Neuronal stem cell (in vitro differentiated cells): ENCODE measurements at regions not wholly inside any gene's neighbourhood (a gene's known extent, or its start where the extent isn't known, plus 50 kb on each side); places are given as distances from the start of the nearest gene placed in this dataset.

Source experiments
- DNase-seq: peaks from one replicate; pipeline ENCODE4 v3.0.0-alpha.2; 2013; ENCODE audit warnings: low spot score
- H2AFZ ChIP-seq: one replicate; pipeline ENCODE4 v1.6.1; 2013; ENCODE audit warnings: mild to moderate bottlenecking, low read length, inconsistent platforms
- H2AK5ac ChIP-seq: 2 replicates; pipeline ENCODE4 v1.6.1; 2013; ENCODE audit warnings: low read depth, mild to moderate bottlenecking, inconsistent platforms, low read length, moderate library complexity, mixed read lengths
- H2BK120ac ChIP-seq: 2 replicates; pipeline ENCODE4 v1.6.1; 2013; ENCODE audit warnings: low read depth, mild to moderate bottlenecking, inconsistent platforms, low read length, moderate library complexity, mixed read lengths
- H2BK12ac ChIP-seq: one replicate; pipeline ENCODE4 v1.6.1; 2013; ENCODE audit warnings: low read length, inconsistent platforms
- H2BK15ac ChIP-seq: 2 replicates; pipeline ENCODE4 v1.6.1; 2013; ENCODE audit warnings: mild to moderate bottlenecking, low read length, inconsistent platforms, mixed read lengths
- H2BK5ac ChIP-seq: one replicate; pipeline ENCODE4 v1.6.1; 2013; ENCODE audit warnings: inconsistent platforms, mild to moderate bottlenecking, low read length, moderate library complexity
- H3K14ac ChIP-seq: one replicate; pipeline ENCODE4 v1.6.1; 2013; ENCODE audit warnings: low read length, inconsistent platforms
- H3K18ac ChIP-seq: 2 replicates; pipeline ENCODE4 v1.6.1; 2013; ENCODE audit warnings: low read length, inconsistent platforms
- H3K23ac ChIP-seq: 2 replicates; pipeline ENCODE4 v1.6.1; 2013; ENCODE audit warnings: low read depth, mild to moderate bottlenecking, mixed read lengths, low read length, inconsistent platforms; ENCODE audit not compliant: poor library complexity
- H3K27ac ChIP-seq: replicated peaks from 3 replicates; pipeline ENCODE4 v1.5.1; 2013; ENCODE audit warnings: low read length, inconsistent platforms
- H3K27me3 ChIP-seq, 3 experiments: 2 replicates each; pipeline ENCODE4 v1.6.1; 2013; ENCODE audit warnings: low read length in 3 of 3, mild to moderate bottlenecking in 2 of 3, inconsistent platforms in 1 of 3, low read depth in 1 of 3, mixed read lengths in 1 of 3, moderate library complexity in 1 of 3; ENCODE audit not compliant: control insufficient read depth in 3 of 3, insufficient read depth in 3 of 3
- H3K36me3 ChIP-seq, 2 donors: replicated peaks in 1 of 2; 2 replicates each; pipeline ENCODE4 v1.6.1; 2013; ENCODE audit warnings: low read length in 2 of 2; ENCODE audit not compliant: control insufficient read depth in 2 of 2, insufficient read depth in 2 of 2
- H3K4ac ChIP-seq: 2 replicates; pipeline ENCODE4 v1.6.1; 2013; ENCODE audit warnings: inconsistent platforms, mild to moderate bottlenecking, low read length, moderate library complexity
- H3K4me1 ChIP-seq, 2 donors: 1 replicate in 1 of 2; 2 replicates in 1 of 2; pipeline ENCODE4 v1.6.1; 2013; ENCODE audit warnings: low read length in 2 of 2, low read depth in 1 of 2; ENCODE audit not compliant: control insufficient read depth in 2 of 2, insufficient read depth in 1 of 2
- H3K4me2 ChIP-seq: one replicate; pipeline ENCODE4 v1.6.1; 2013; ENCODE audit warnings: mild to moderate bottlenecking, low read length, inconsistent platforms; ENCODE audit not compliant: insufficient read depth, poor library complexity, severe bottlenecking
- H3K4me3 ChIP-seq, 2 donors: 2 replicates each; pipeline ENCODE4 v1.5.1; 2013; ENCODE audit warnings: low read length in 2 of 2, mild to moderate bottlenecking in 2 of 2, inconsistent platforms in 1 of 2, moderate library complexity in 1 of 2
- H3K79me1 ChIP-seq: one replicate; pipeline ENCODE4 v1.6.1; 2013; ENCODE audit warnings: low read depth, mild to moderate bottlenecking, inconsistent platforms, low read length, moderate library complexity
- H3K9ac ChIP-seq: one replicate; pipeline ENCODE4 v1.6.1; 2013; ENCODE audit warnings: mild to moderate bottlenecking, low read depth, low read length, inconsistent platforms; ENCODE audit not compliant: poor library complexity
- H3K9me3 ChIP-seq, 2 donors: replicated peaks in 1 of 2; 2 replicates each; pipeline versions ENCODE3 to v1.6.1; 2013; ENCODE audit warnings: low read length in 2 of 2, mild to moderate bottlenecking in 2 of 2, inconsistent platforms in 1 of 2, low read depth in 1 of 2, mixed read lengths in 1 of 2, moderate library complexity in 1 of 2; ENCODE audit not compliant: control insufficient read depth in 2 of 2, insufficient read depth in 1 of 2
- H4K8ac ChIP-seq: one replicate; pipeline ENCODE4 v1.6.1; 2013; ENCODE audit warnings: low read depth, mild to moderate bottlenecking, inconsistent platforms, low read length, moderate library complexity
- H4K91ac ChIP-seq: one replicate; pipeline ENCODE4 v1.6.1; 2013; ENCODE audit warnings: low read length, low read depth, mild to moderate bottlenecking, inconsistent platforms; ENCODE audit not compliant: poor library complexity
- WGBS, 2 donors: extraction: QIAGEN DNeasy Blood & Tissue Kit; methylation state at CpG; one replicate each; pipeline ENCODE4 v1.1.7; 2013; ENCODE audit warnings: missing lambda C conversion rate in 2 of 2, mixed read lengths in 1 of 2; ENCODE audit not compliant: insufficient read length in 2 of 2, insufficient replicate concordance in 1 of 2; ENCODE audit errors: extremely low coverage in 2 of 2; 5-methylcytosine and 5-hydroxymethylcytosine counted together

GRCh38 chr14:44300916-44301315, 206.2 kb downstream of the FSCB start:
- Histone ChIP-seq H3K9ac (no peak overlapping the region), H2BK120ac (no peak overlapping the region), H3K4me2 (no peak overlapping the region), H4K91ac (no peak overlapping the region), H3K4me3 (no peak overlapping the region), H3K27me3 (no peaks in the 10 kb centered on the region), H2AFZ (no peak overlapping the region), H3K4me1 (no peaks in the 10 kb centered on the region), H3K18ac (no peak overlapping the region), H2BK5ac (no peak overlapping the region), H3K27ac (no peak overlapping the region), H3K9me3 (no peaks in the 10 kb centered on the region), H3K79me1 (no peaks in the 10 kb centered on the region), H3K23ac (no peak overlapping the region), H3K4ac (no peak overlapping the region), H3K36me3 (no peaks in the 10 kb centered on the region), H2BK15ac (no peak overlapping the region), H2BK12ac (no peak overlapping the region), H3K14ac (no peak overlapping the region), H4K8ac (no peak overlapping the region), H2AK5ac (no peak overlapping the region)
- no peak for DNase-seq

GRCh38 chr14:44297437-44297836, 209.6 kb downstream of the FSCB start:
- H3K4me1 ChIP-seq, result no peaks in the 10 kb centered on the region
- no peak overlapping the region for H3K4me2 ChIP-seq
- H2BK15ac ChIP-seq, result no peak overlapping the region
- H3K79me1 ChIP-seq, result no peaks in the 10 kb centered on the region
- H3K9ac ChIP-seq, result no peak overlapping the region
- H3K27ac ChIP-seq, result no peak overlapping the region
- DNase-seq, result no peak
- H3K14ac ChIP-seq, result no peak overlapping the region
- H3K9me3 ChIP-seq, result no peaks in the 10 kb centered on the region
- no peak overlapping the region for H2BK12ac ChIP-seq
- no peak overlapping the region for H2BK5ac ChIP-seq
- H3K27me3 ChIP-seq, result no peaks in the 10 kb centered on the region
- no peak overlapping the region for H3K18ac ChIP-seq
- no peak overlapping the region for H2AFZ ChIP-seq
- no peak overlapping the region for H3K4ac ChIP-seq
- H4K8ac ChIP-seq, result no peak overlapping the region
- H3K4me3 ChIP-seq, result no peak overlapping the region
- no peak overlapping the region for H2BK120ac ChIP-seq
- H3K36me3 ChIP-seq, result no peaks in the 10 kb centered on the region
- H3K23ac ChIP-seq, result no peak overlapping the region
- no peak overlapping the region for H2AK5ac ChIP-seq
- H4K91ac ChIP-seq, result no peak overlapping the region

- DNase-seq, result no peak
- no peak overlapping the region for H3K23ac ChIP-seq
- no peaks in the 10 kb centered on the region for H3K36me3 ChIP-seq
- H2AFZ ChIP-seq, result no peak overlapping the region
- no peaks in the 10 kb centered on the region for H3K79me1 ChIP-seq
- H3K27ac ChIP-seq, result no peak overlapping the region
- H4K8ac ChIP-seq, result no peak overlapping the region
- no peak overlapping the region for H3K4me2 ChIP-seq
- no peak overlapping the region for H3K14ac ChIP-seq
- no peaks in the 10 kb centered on the region for H3K4me1 ChIP-seq
- no peak overlapping the region for H2BK5ac ChIP-seq
- no peaks in the 10 kb centered on the region for H3K9me3 ChIP-seq
- no peak overlapping the region for H3K9ac ChIP-seq
- no peak overlapping the region for H2AK5ac ChIP-seq
- no peak overlapping the region for H3K4me3 ChIP-seq
- H2BK15ac ChIP-seq, result no peak overlapping the region
- no CpG with 5 or more reads among the region's 8 CpGs for WGBS, 2 donors
- no peak overlapping the region for H2BK120ac ChIP-seq
- no peak overlapping the region for H3K18ac ChIP-seq
- H4K91ac ChIP-seq, result no peak overlapping the region
- H3K4ac ChIP-seq, result no peak overlapping the region
- H3K27me3 ChIP-seq, result no peaks in the 10 kb centered on the region
- no peak overlapping the region for H2BK12ac ChIP-seq
Measured at GRCh38 chr14:44291366-44291915, 215.6 kb downstream of the FSCB start.

- Histone ChIP-seq H3K18ac (no peak overlapping the region), H3K23ac (no peak overlapping the region), H2AK5ac (no peak overlapping the region), H3K4me3 (no peak overlapping the region), H4K91ac (no peak overlapping the region), H2BK12ac (no peak overlapping the region), H2BK5ac (no peak overlapping the region), H2BK120ac (no peak overlapping the region), H4K8ac (no peak overlapping the region), H3K36me3 (no peaks in the 10 kb centered on the region), H3K4me2 (no peak overlapping the region), H3K14ac (no peak overlapping the region), H2BK15ac (no peak overlapping the region), H3K27ac (no peak overlapping the region), H3K9ac (no peak overlapping the region), H3K4me1 (no peaks in the 10 kb centered on the region), H2AFZ (no peak overlapping the region), H3K79me1 (no peaks in the 10 kb centered on the region), H3K4ac (no peak overlapping the region), H3K27me3 (no peaks in the 10 kb centered on the region), H3K9me3 (no peaks in the 10 kb centered on the region)
- no peak for DNase-seq
- WGBS, 2 donors, result no CpG with 5 or more reads among the region's 2 CpGs
Measured at GRCh38 chr14:44287858-44288257, 219.2 kb downstream of the FSCB start.
